Fibroblast of lung (primary cell): ENCODE measurements at regions not wholly inside any gene's neighbourhood (a gene's known extent, or its start where the extent isn't known, plus 50 kb on each side); places are given as distances from the start of the nearest gene placed in this dataset.

ENCODE experiments used
- CTCF ChIP-seq, 2 donors: IDR thresholded peaks in 1 of 2; conservative IDR thresholded peaks in 1 of 2; 1 replicate in 1 of 2; 2 replicates in 1 of 2; pipeline ENCODE4 v1.5.1; 2011 to 2012; ENCODE audit warnings: low read length in 2 of 2, control low read depth in 1 of 2, inconsistent platforms in 1 of 2, low read depth in 1 of 2, mild to moderate bottlenecking in 1 of 2
- EZH2 ChIP-seq: IDR thresholded peaks from 2 replicates; pipeline ENCODE4 v1.5.1; 2012; ENCODE audit warnings: low read length, control low read depth, mild to moderate bottlenecking; ENCODE audit errors: missing control alignments

GRCh38 chr17:14622615-14623101 lies 321.8 kb downstream of the HS3ST3B1 start:
- no peak for TF ChIP-seq CTCF (conservative IDR thresholded peaks at IDR 0.05 in 1 of 2, IDR thresholded peaks at IDR 0.05 in 1 of 2; ENCODE audit: low read depth in 1 of 2, low read length in 2 of 2)
- no peak for TF ChIP-seq EZH2
